Prostate gland (tissue), 2 donors: ENCODE measurements at regions not wholly inside any gene's neighbourhood (a gene's known extent, or its start where the extent isn't known, plus 50 kb on each side); places are given as distances from the start of the nearest gene placed in this dataset.

Source experiments
- DNase-seq: peaks from one replicate; pipeline ENCODE4 v3.0.0-alpha.2; 2019; ENCODE audit warnings: low spot score
- H3K27ac ChIP-seq, 2 donors: fragments of 200-600 bp; sonication (generic); 2 replicates each; pipeline ENCODE4 v1.5.1; 2017 to 2019
- H3K27me3 ChIP-seq: fragments of 200-600 bp; sonication (generic); replicated peaks from 2 replicates; pipeline ENCODE4 v1.5.1; 2019; ENCODE audit not compliant: insufficient read depth
- H3K36me3 ChIP-seq, 2 donors: fragments of 200-600 bp; sonication (generic); 1 replicate in 1 of 2; 2 replicates in 1 of 2; pipeline versions ENCODE4 v1.5.1 to v1.8.1; 2017 to 2019
- H3K4me1 ChIP-seq: fragments of 200-600 bp; sonication (generic); replicated peaks from 2 replicates; pipeline ENCODE4 v1.5.1; 2019
- H3K4me3 ChIP-seq, 2 donors: fragments of 200-600 bp; sonication (generic); 2 replicates each; pipeline ENCODE4 v1.5.1; 2017 to 2019
- H3K9me3 ChIP-seq: fragments of 200-600 bp; sonication (generic); 2 replicates; pipeline ENCODE4 v1.5.1; 2017
- CTCF ChIP-seq, 4 experiments: fragments of 200-600 bp in 2 of 4; fragments of 450-650 bp in 2 of 4; sonication (generic) in 2 of 4; IDR thresholded peaks; 1 replicate in 3 of 4; 2 replicates in 1 of 4; pipeline ENCODE4 v1.5.1; 2016 to 2019; ENCODE audit warnings: antibody characterized with exemption in 4 of 4, mild to moderate bottlenecking in 2 of 4, moderate library complexity in 2 of 4
- POLR2A ChIP-seq: fragments of 450-650 bp; IDR thresholded peaks from one replicate; pipeline ENCODE4 v1.6.1; 2016; ENCODE audit warnings: antibody characterized with exemption, mild to moderate bottlenecking
- POLR2AphosphoS5 ChIP-seq: sonication (generic); formaldehyde crosslinking; IDR thresholded peaks from one replicate; pipeline ENCODE4 v1.6.1; 2017; ENCODE audit warnings: antibody characterized with exemption
- WGBS: methylation state at CpG from one replicate; pipeline ENCODE4 v1.1.5; 2018; 5-methylcytosine and 5-hydroxymethylcytosine counted together
- intact Hi-C: fragments of 100-400 bp; cut with DNase I; formaldehyde crosslinking; loops from one replicate; pipeline ENCODE4 v1.14.2; 2022

GRCh38 chr12:31216479-31216878, 109.5 kb downstream of the SINHCAF start:
- Histone ChIP-seq H3K27me3 (no peaks in the 10 kb centered on the region), H3K36me3 (no peaks in the 10 kb centered on the region), H3K4me1 (no peaks in the 10 kb centered on the region), H3K27ac (no peak overlapping the region), H3K9me3 (no peaks in the 10 kb centered on the region), H3K4me3 (no peak overlapping the region)
- intact Hi-C loops, result no loop called here
- no peak for TF ChIP-seq POLR2A
- TF ChIP-seq POLR2AphosphoS5, result no peak
- no peak for TF ChIP-seq CTCF (IDR thresholded peaks at IDR 0.05)
- 82% methylated on average over 2 of the region's 2 CpGs for WGBS
- no peak for DNase-seq

- 64% methylated on average over 19 of the region's 19 CpGs for WGBS
- Histone ChIP-seq H3K27me3 (no peaks in the 10 kb centered on the region), H3K4me1 (no peaks in the 10 kb centered on the region), H3K36me3 (no peaks in the 10 kb centered on the region), H3K9me3 (no peaks in the 10 kb centered on the region), H3K27ac (no peak overlapping the region), H3K4me3 (no peak overlapping the region)
- intact Hi-C loops, result no loop called here
- no peak for DNase-seq
- TF ChIP-seq POLR2A (no peak), CTCF (IDR thresholded peaks at IDR 0.05) (no peak), POLR2AphosphoS5 (no peak)
These were observed 108.4 kb downstream of the SINHCAF start for GRCh38 chr12:31217356-31218130.

- no peak for DNase-seq
- intact Hi-C loops, result no loop called here
- 57% methylated on average over 9 of the region's 9 CpGs for WGBS
- Histone ChIP-seq H3K9me3 (no peaks in the 10 kb centered on the region), H3K4me3 (no peak overlapping the region), H3K36me3 (no peaks in the 10 kb centered on the region), H3K4me1 (no peaks in the 10 kb centered on the region), H3K27me3 (no peaks in the 10 kb centered on the region), H3K27ac (no peak overlapping the region)
- TF ChIP-seq POLR2A (no peak), POLR2AphosphoS5 (no peak), CTCF (IDR thresholded peaks at IDR 0.05) (no peak)
These were observed 107.5 kb downstream of the SINHCAF start for GRCh38 chr12:31218203-31219025.

GRCh38 chr12:31219521-31219920, 106.4 kb downstream of the SINHCAF start:
- intact Hi-C loops, result no loop called here
- H3K27me3 ChIP-seq, result no peaks in the 10 kb centered on the region

More at GRCh38 chr12:31219521-31219920, 106.4 kb downstream of the SINHCAF start:
- Histone ChIP-seq H3K4me3 (no peak overlapping the region), H3K36me3 (no peaks in the 10 kb centered on the region), H3K9me3 (no peaks in the 10 kb centered on the region), H3K4me1 (no peaks in the 10 kb centered on the region), H3K27ac (no peak overlapping the region)
- DNase-seq, result no peak
- whole genome bisulfite sequencing, result 96% methylated on average over 9 of the region's 9 CpGs
- no peak for TF ChIP-seq POLR2AphosphoS5
- TF ChIP-seq CTCF (IDR thresholded peaks at IDR 0.05), result no peak
- TF ChIP-seq POLR2A, result no peak
